ENCODE measurements at regions not wholly inside any gene's neighbourhood (a gene's known extent, or its start where the extent isn't known, plus 50 kb on each side); places are given as distances from the start of the nearest gene placed in this dataset.

DNA sequence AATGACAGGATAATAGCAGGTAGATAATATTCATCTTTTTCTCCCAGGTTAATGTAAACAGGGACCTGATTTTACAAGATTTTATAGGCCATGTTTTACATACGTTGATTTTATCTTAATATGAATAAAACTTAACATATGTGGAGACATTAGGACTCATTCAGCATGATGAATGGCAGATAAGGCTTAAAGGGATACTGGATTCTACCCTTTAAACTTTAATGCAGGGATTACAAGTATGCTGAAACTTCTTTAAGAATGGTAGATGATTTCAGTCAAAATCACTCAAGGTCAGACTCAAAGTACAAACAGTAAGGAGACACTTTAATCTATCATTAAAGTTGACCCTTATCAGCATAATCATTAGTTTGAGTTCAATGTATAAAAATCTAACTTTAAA lies 274.5 kb upstream of the IZUMO3 start:
- DNase-seq, result no peak
- no peaks in the 10 kb centered on the region for H3K4me1 Mint-ChIP-seq
- no peak for ATAC-seq (ENCODE audit: low read depth)
- no peaks in the 10 kb centered on the region for H3K36me3 Mint-ChIP-seq (ENCODE audit: low read depth)
- H3K9me3 Mint-ChIP-seq, result peaks cover 4% of the 10 kb centered on the region
- ChIA-PET POLR2A (no interaction called here), CTCF (no interaction called here)
- H3K27ac Mint-ChIP-seq, result no peak overlapping the region
- TF ChIP-seq, protein P1, sequence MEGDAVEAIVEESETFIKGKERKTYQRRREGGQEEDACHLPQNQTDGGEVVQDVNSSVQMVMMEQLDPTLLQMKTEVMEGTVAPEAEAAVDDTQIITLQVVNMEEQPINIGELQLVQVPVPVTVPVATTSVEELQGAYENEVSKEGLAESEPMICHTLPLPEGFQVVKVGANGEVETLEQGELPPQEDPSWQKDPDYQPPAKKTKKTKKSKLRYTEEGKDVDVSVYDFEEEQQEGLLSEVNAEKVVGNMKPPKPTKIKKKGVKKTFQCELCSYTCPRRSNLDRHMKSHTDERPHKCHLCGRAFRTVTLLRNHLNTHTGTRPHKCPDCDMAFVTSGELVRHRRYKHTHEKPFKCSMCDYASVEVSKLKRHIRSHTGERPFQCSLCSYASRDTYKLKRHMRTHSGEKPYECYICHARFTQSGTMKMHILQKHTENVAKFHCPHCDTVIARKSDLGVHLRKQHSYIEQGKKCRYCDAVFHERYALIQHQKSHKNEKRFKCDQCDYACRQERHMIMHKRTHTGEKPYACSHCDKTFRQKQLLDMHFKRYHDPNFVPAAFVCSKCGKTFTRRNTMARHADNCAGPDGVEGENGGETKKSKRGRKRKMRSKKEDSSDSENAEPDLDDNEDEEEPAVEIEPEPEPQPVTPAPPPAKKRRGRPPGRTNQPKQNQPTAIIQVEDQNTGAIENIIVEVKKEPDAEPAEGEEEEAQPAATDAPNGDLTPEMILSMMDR (IDR thresholded peaks at IDR 0.05), result no peak
- intact Hi-C loops (cut with micrococcal nuclease), result loop anchor here (10.0 kb wide), 1 partner anchor 65 kb away; no protein-coding TSS in a partner anchor
- no peaks in the 10 kb centered on the region for H3K27me3 Mint-ChIP-seq
- no peak overlapping the region for H3K4me3 Mint-ChIP-seq

- Mint-ChIP-seq H3K4me1 (no peaks in the 10 kb centered on the region), H3K9me3 (peaks cover 5% of the 10 kb centered on the region), H3K4me3 (no peak overlapping the region), H3K27ac (no peak overlapping the region), H3K36me3 (ENCODE audit: low read depth) (no peaks in the 10 kb centered on the region), H3K27me3 (no peaks in the 10 kb centered on the region)
- CTCF ChIA-PET, result no interaction called here
- POLR2A ChIA-PET, result no interaction called here
- ATAC-seq (ENCODE audit: low read depth) (no peak), DNase-seq (no peak)
- TF ChIP-seq, protein P1 (IDR thresholded peaks at IDR 0.05), result no peak
- intact Hi-C loops (cut with micrococcal nuclease), result no loop called here
Measured at GRCh38 chr9:24817756-24818155, 272.1 kb upstream of the IZUMO3 start.

DNA sequence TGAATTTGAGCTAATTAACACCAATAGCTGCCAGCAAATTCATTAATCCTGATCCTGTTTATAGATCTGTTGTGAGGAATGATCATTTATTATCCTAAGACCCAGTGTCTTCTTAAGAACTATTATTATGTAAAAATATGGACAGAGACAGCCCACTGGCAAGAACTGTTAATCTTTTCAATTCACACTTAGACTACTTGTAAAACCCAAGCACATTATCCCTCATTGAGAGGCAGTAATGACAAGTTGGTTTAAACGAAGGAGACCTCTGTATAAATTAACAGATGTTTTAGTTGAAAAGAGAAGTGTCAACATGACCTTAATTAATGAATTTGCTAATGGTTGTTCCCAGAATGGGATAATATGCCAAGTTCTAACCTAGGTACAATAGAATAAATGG lies 270.3 kb upstream of the IZUMO3 start:
- ATAC-seq (ENCODE audit: low read depth), result no peak

DNA sequence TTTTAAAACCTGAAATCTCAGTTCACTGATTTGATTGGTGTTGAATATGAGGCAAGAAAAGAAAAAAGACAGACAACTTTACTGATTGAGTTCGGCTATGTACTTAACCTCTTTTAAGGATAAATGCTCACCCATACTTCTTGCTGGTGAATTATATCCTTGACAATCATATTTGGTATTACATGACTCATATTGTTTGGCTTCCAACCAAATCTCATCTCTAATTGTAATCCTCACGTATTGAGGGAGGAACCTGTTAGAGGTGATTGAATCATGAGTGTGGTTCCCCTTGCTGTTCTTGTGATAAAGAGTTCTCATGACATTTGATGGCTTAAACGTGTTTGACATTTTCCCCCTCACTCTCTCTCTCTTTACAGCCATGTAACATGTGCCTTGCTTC lies 255.6 kb upstream of the IZUMO3 start:
- no peaks in the 10 kb centered on the region for H3K27me3 Mint-ChIP-seq
- CTCF ChIA-PET, result no interaction called here
- DNase-seq, result no peak
- intact Hi-C loops (cut with micrococcal nuclease), result no loop called here
- TF ChIP-seq, protein P1 (IDR thresholded peaks at IDR 0.05), result no peak
- H3K27ac Mint-ChIP-seq, result no peak overlapping the region
- H3K9me3 Mint-ChIP-seq, result peaks cover 5% of the 10 kb centered on the region
- H3K4me3 Mint-ChIP-seq, result no peak overlapping the region
- no peak for ATAC-seq (ENCODE audit: low read depth)
- H3K4me1 Mint-ChIP-seq, result no peaks in the 10 kb centered on the region
- no peaks in the 10 kb centered on the region for H3K36me3 Mint-ChIP-seq (ENCODE audit: low read depth)
- POLR2A ChIA-PET, result no interaction called here

More for the DNA sequence above, 270.3 kb upstream of the IZUMO3 start:
- H3K36me3 Mint-ChIP-seq (ENCODE audit: low read depth), result no peaks in the 10 kb centered on the region
- DNase-seq, result no peak
- POLR2A ChIA-PET, result no interaction called here
- CTCF ChIA-PET, result no interaction called here
- no peaks in the 10 kb centered on the region for H3K27me3 Mint-ChIP-seq
- TF ChIP-seq, protein P1 (IDR thresholded peaks at IDR 0.05), result no peak
- H3K27ac Mint-ChIP-seq, result no peak overlapping the region
- peaks cover 6% of the 10 kb centered on the region for H3K9me3 Mint-ChIP-seq
- no peaks in the 10 kb centered on the region for H3K4me1 Mint-ChIP-seq
- no peak overlapping the region for H3K4me3 Mint-ChIP-seq
- intact Hi-C loops (cut with micrococcal nuclease), result no loop called here

GRCh38 chr9:24793787-24794186 lies 248.1 kb upstream of the IZUMO3 start:
- TF ChIP-seq, protein P1 (IDR thresholded peaks at IDR 0.05), result no peak
- peaks cover 21% of the 10 kb centered on the region for H3K9me3 Mint-ChIP-seq
- intact Hi-C loops (cut with micrococcal nuclease), result no loop called here
- ChIA-PET CTCF (no interaction called here), POLR2A (no interaction called here)
- no peaks in the 10 kb centered on the region for H3K4me1 Mint-ChIP-seq
- ATAC-seq (ENCODE audit: low read depth) (no peak), DNase-seq (no peak)
- H3K27ac Mint-ChIP-seq, result no peak overlapping the region
- no peaks in the 10 kb centered on the region for H3K36me3 Mint-ChIP-seq (ENCODE audit: low read depth)
- no peak overlapping the region for H3K4me3 Mint-ChIP-seq
- no peaks in the 10 kb centered on the region for H3K27me3 Mint-ChIP-seq

Measured in activated B cell treated with CpG ODN at 0.5 μM for 24 hours (primary cell).